ENCODE measurements at regions not wholly inside any gene's neighbourhood (a gene's known extent, or its start where the extent isn't known, plus 50 kb on each side); places are given as distances from the start of the nearest gene placed in this dataset.

GRCh38 chr19:31173991-31174390, 175.2 kb downstream of the TSHZ3 start:
- Histone ChIP-seq H3K23me2 (ENCODE audit: insufficient read length, low read depth, low read length, poor library complexity, severe bottlenecking) (no peaks in the 10 kb centered on the region), H3K14ac (ENCODE audit: insufficient read depth, low read length) (no peak overlapping the region), H3K9me3 (ENCODE audit: control insufficient read depth, low read depth, low read length) (no peaks in the 10 kb centered on the region), H3K56ac (ENCODE audit: insufficient read length, low read depth, low read length) (no peak overlapping the region), H4K8ac (replicated peaks; ENCODE audit: insufficient read length, low read depth, low read length) (no peak overlapping the region), H3K27me3 (ENCODE audit: insufficient read depth, low read length) (no peaks in the 10 kb centered on the region), H3K4me2 (ENCODE audit: insufficient read depth, insufficient read length, low read length) (no peak overlapping the region), H2BK20ac (ENCODE audit: low read depth, low read length, poor library complexity, severe bottlenecking) (no peak overlapping the region), H2BK120ac (ENCODE audit: low read depth, low read length, poor library complexity, severe bottlenecking) (no peak overlapping the region), H3K27ac (ENCODE audit: insufficient read length, low read depth, low read length) (no peak overlapping the region), H3K79me2 (ENCODE audit: insufficient read depth, low read length) (no peaks in the 10 kb centered on the region), H2BK5ac (ENCODE audit: insufficient read length, low read length) (no peak overlapping the region), H3K9ac (ENCODE audit: extremely low read depth, insufficient read length, low read length) (no peak overlapping the region), H3K4me1 (ENCODE audit: insufficient read depth, low read length) (no peaks in the 10 kb centered on the region; the same call in 1 of the 2 replicates), H3T11ph (ENCODE audit: low read length) (no peak overlapping the region), H4K20me1 (ENCODE audit: control insufficient read depth, insufficient read depth, insufficient read length) (no peaks in the 10 kb centered on the region), H2BK15ac (ENCODE audit: low read depth, low read length) (no peak overlapping the region), H3K18ac (ENCODE audit: insufficient read length, low read depth, low read length) (no peak overlapping the region), H3K79me1 (ENCODE audit: insufficient read depth, low read depth, low read length, poor library complexity, severe bottlenecking) (no peaks in the 10 kb centered on the region), H3K4ac (ENCODE audit: low read depth, low read length) (no peak overlapping the region), H2AK5ac (ENCODE audit: insufficient read length, low read length) (no peak overlapping the region), H2AFZ (ENCODE audit: low read length) (no peak overlapping the region), H4K91ac (ENCODE audit: insufficient read length, low read depth, low read length) (no peak overlapping the region), H2BK12ac (ENCODE audit: insufficient read length, low read depth, low read length) (no peak overlapping the region), H4K5ac (ENCODE audit: insufficient read length, low read depth, low read length) (no peak overlapping the region), H3K23ac (ENCODE audit: insufficient read length, low read depth, low read length) (no peak overlapping the region)
- DNase-seq: peak; percentile 4
- Mint-ChIP-seq H3K4me1 (no peaks in the 10 kb centered on the region), H3K27ac (no peak overlapping the region), H3K27me3 (ENCODE audit: low read depth) (peaks cover 5% of the 10 kb centered on the region; the same call in 1 of the 2 replicates), H3K36me3 (ENCODE audit: insufficient read depth in 1 of 3, low read depth in 3 of 3) (no peaks in the 10 kb centered on the region), H3K9me3 (peaks cover 0 to 3% of the 10 kb centered on the region in 2 experiments; a peak in 2 of 5 replicates), H3K4me3 (no peak overlapping the region)
- no peak for TF ChIP-seq CTCF (conservative IDR thresholded peaks at IDR 0.05)
- WGBS (ENCODE audit: extremely low coverage, insufficient read length, low lambda C conversion rate): no CpG with 5 or more reads among the region's 4 CpGs

Measured in H9 (cell line).